AG10803 (cell line): ENCODE measurements at regions not wholly inside any gene's neighbourhood (a gene's known extent, or its start where the extent isn't known, plus 50 kb on each side); places are given as distances from the start of the nearest gene placed in this dataset.

ENCODE experiments used
- DNase-seq: peaks from one replicate; pipeline ENCODE4 v3.0.0; 2010; ENCODE audit warnings: low read depth
- H3K4me3 ChIP-seq: 2 replicates; pipeline ENCODE4 v1.5.1; 2011; ENCODE audit warnings: mild to moderate bottlenecking, low read length, control low read depth
- CTCF ChIP-seq: conservative IDR thresholded peaks from 2 replicates; pipeline ENCODE4 v1.5.1; 2011; ENCODE audit warnings: mild to moderate bottlenecking, low read length, control low read depth, inconsistent platforms

GRCh38 chr16:7765079-7765550 lies 432.5 kb downstream of the RBFOX1 start:
- H3K4me3 ChIP-seq, result no peak overlapping the region
- no peak for DNase-seq
- no peak for TF ChIP-seq CTCF

GRCh38 chr16:7763111-7763510 lies 430.5 kb downstream of the RBFOX1 start:
- no peak for DNase-seq
- TF ChIP-seq CTCF, result no peak
- no peak overlapping the region for H3K4me3 ChIP-seq
